Activated B cell treated with CpG ODN at 0.5 μM for 24 hours (primary cell): ENCODE measurements at regions not wholly inside any gene's neighbourhood (a gene's known extent, or its start where the extent isn't known, plus 50 kb on each side); places are given as distances from the start of the nearest gene placed in this dataset.

ENCODE experiments used
- ATAC-seq: fragments of 200-7000 bp; cut with Tn5 transposase; one replicate; pipeline ENCODE4 v1.10.0; 2021; ENCODE audit warnings: low read depth, mild to moderate bottlenecking, moderate library complexity
- CTCF ChIA-PET: fragments of 350-600 bp; sonication (Branson Sonifier 250); formaldehyde crosslinking; loops from one replicate; lab custom pipeline; 2021; ENCODE audit warnings: antibody characterized with exemption; lab: Charles Lee
- POLR2A ChIA-PET: fragments of 350-600 bp; sonication (Branson Sonifier 250); formaldehyde crosslinking; loops from one replicate; lab custom pipeline; 2021; ENCODE audit warnings: antibody characterized with exemption; lab: Charles Lee
- DNase-seq: peaks from one replicate; pipeline ENCODE4 v3.0.0; 2022
- H3K27ac Mint-ChIP-seq: one replicate; pipeline ENCODE4 v1.8.0; 2020; ENCODE audit warnings: mixed read lengths
- H3K27me3 Mint-ChIP-seq: one replicate; pipeline ENCODE4 v1.8.0; 2021; ENCODE audit warnings: mixed read lengths
- H3K36me3 Mint-ChIP-seq: one replicate; pipeline ENCODE4 v1.8.0; 2021; ENCODE audit warnings: low read depth, mixed read lengths
- H3K4me1 Mint-ChIP-seq: one replicate; pipeline ENCODE4 v1.8.0; 2021; ENCODE audit warnings: mixed read lengths
- H3K4me3 Mint-ChIP-seq: one replicate; pipeline ENCODE4 v1.8.0; 2020; ENCODE audit warnings: mild to moderate bottlenecking, mixed read lengths
- H3K9me3 Mint-ChIP-seq: one replicate; pipeline ENCODE4 v1.8.0; 2020; ENCODE audit warnings: mixed read lengths
- intact Hi-C: fragments of 100-400 bp; cut with micrococcal nuclease; formaldehyde crosslinking; loops from one replicate; pipeline ENCODE4 v1.15.1; 2024
- TF ChIP-seq, protein P1 (sequence below): fragments of 200-600 bp; IDR thresholded peaks from one replicate; pipeline ENCODE4 v1.8.0; 2022; ENCODE audit warnings: antibody characterized with exemption, mild to moderate bottlenecking

DNA sequence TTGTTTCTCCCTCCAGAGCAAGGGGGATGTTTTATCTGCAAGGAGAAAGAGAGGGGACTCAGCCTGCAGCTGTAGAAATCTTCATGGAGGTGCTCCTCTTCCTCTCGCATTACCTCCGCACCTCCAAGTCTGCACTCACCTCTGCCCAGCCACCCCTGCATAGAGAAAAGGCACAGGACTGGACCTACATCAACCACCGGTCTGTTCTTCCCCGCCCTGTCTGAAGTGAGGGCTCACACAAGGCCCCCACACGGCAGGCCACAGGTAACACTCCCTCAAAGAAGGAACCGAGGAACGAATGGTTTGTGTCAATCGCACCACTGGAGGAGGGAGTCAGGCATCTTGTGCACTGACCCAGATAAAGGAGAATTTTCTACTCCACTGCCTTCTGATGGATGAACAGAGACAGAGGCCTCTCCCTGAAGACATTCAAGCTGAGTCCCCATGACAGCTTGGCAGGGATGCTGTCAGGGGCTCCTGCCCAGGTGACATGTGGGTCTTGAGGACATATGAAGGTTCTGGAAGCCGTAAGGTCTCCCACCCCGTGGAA is 260.3 kb downstream of the XXYLT1 start:
- peaks cover 35% of the 10 kb centered on the region for H3K4me1 Mint-ChIP-seq
- H3K9me3 Mint-ChIP-seq, result no peaks in the 10 kb centered on the region
- intact Hi-C loops, result no loop called here

DNA sequence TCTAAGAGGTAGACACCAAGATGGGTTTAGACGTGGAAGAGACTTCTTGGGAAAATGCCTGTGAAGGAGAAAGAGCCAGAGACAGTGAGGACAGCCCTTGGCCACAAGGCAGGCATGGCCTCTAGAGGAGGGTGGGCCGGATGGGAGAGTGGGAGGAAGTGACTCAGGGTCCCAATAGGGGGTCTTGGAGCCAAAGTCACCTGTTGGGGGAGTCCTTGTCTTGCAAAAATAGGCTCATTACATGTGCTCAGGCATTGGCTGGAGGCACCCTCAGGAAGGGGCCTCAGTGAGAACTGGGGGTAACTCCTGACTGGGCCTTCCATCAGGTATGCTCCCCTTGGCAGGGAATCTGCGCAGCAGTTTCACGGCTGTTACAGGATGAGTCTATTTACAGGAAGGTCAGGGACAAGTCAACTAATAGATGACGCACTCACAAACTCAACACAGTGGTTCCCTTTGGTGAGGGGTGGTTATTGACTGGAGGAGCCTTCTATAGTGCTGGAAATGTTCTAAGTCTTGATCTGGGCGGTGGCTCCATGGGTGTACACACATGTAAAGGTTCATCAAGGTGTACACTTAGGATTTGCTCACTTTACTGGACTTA is 259.6 kb downstream of the XXYLT1 start:
- H3K27ac Mint-ChIP-seq, result no peak overlapping the region
- POLR2A ChIA-PET, result no interaction called here

More for the DNA sequence above, 260.3 kb downstream of the XXYLT1 start:
- ChIA-PET POLR2A (no interaction called here), CTCF (no interaction called here)
- no peak overlapping the region for H3K27ac Mint-ChIP-seq
- ATAC-seq (no peak), DNase-seq (no peak)
- no peaks in the 10 kb centered on the region for H3K36me3 Mint-ChIP-seq
- TF ChIP-seq, protein P1, sequence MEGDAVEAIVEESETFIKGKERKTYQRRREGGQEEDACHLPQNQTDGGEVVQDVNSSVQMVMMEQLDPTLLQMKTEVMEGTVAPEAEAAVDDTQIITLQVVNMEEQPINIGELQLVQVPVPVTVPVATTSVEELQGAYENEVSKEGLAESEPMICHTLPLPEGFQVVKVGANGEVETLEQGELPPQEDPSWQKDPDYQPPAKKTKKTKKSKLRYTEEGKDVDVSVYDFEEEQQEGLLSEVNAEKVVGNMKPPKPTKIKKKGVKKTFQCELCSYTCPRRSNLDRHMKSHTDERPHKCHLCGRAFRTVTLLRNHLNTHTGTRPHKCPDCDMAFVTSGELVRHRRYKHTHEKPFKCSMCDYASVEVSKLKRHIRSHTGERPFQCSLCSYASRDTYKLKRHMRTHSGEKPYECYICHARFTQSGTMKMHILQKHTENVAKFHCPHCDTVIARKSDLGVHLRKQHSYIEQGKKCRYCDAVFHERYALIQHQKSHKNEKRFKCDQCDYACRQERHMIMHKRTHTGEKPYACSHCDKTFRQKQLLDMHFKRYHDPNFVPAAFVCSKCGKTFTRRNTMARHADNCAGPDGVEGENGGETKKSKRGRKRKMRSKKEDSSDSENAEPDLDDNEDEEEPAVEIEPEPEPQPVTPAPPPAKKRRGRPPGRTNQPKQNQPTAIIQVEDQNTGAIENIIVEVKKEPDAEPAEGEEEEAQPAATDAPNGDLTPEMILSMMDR, result no peak
- no peak overlapping the region for H3K4me3 Mint-ChIP-seq
- no peaks in the 10 kb centered on the region for H3K27me3 Mint-ChIP-seq

DNA sequence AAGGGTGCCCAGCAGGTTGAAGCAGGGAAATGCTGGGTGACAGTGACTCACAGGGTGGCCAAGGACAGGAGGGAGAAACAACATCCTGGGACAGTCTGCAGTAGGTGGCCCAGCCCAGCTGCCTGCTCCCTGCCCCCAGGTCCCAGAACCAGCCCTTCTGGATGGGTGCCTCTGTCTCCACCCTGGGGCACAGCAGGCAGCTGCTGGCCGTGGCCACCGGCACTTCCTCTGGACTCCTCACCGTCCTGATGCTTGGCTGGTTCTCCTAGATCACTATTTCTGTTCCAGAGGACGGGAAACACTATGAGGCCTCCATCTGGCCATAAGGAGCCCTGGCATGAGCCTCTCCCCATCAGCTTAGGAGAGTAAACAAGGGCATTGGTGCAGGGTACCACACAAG is 258.9 kb downstream of the XXYLT1 start:
- Mint-ChIP-seq H3K27me3 (peaks cover 2% of the 10 kb centered on the region), H3K4me1 (peaks cover 27% of the 10 kb centered on the region), H3K9me3 (no peaks in the 10 kb centered on the region), H3K4me3 (no peak overlapping the region), H3K27ac (no peak overlapping the region), H3K36me3 (no peaks in the 10 kb centered on the region)
- CTCF ChIA-PET, result interaction anchor here (0.7 kb wide), 1 partner anchor 328 kb away, joined by 3 read pairs; no protein-coding TSS in a partner anchor
- TF ChIP-seq, protein P1, result no peak
- ATAC-seq, result no peak
- POLR2A ChIA-PET, result no interaction called here
- DNase-seq, result no peak
- intact Hi-C loops, result no loop called here

More for the DNA sequence above, 259.6 kb downstream of the XXYLT1 start:
- ATAC-seq, result no peak
- H3K36me3 Mint-ChIP-seq, result no peaks in the 10 kb centered on the region
- TF ChIP-seq, protein P1, result no peak
- no peak overlapping the region for H3K4me3 Mint-ChIP-seq
- H3K4me1 Mint-ChIP-seq, result peaks cover 35% of the 10 kb centered on the region
- H3K27me3 Mint-ChIP-seq, result peaks cover 2% of the 10 kb centered on the region
- DNase-seq, result no peak
- intact Hi-C loops, result no loop called here
- no peaks in the 10 kb centered on the region for H3K9me3 Mint-ChIP-seq
- CTCF ChIA-PET, result interaction anchor here (0.7 kb wide), 1 partner anchor 328 kb away, joined by 3 read pairs; no protein-coding TSS in a partner anchor

DNA sequence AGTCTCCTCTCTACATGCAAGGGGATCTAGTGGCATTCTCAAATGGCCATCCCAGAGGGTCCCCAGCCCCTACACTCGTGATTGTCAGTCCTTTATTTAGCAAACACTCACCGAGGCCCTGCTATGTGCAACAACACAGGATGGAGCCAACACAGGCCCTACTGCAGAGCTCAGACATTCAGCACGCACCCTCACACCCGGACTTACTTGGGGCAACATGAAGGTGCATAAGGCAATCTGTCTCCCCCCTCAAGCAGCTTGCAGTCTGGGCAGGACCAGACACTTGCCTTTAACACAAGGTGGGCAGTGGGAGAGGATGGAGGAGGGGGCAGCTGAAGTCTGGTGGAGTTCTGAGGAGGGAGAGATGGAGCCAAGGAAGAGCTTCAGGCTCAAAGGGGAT is 258.4 kb downstream of the XXYLT1 start:
- CTCF ChIA-PET, result no interaction called here
- Mint-ChIP-seq H3K9me3 (no peaks in the 10 kb centered on the region), H3K27ac (no peak overlapping the region), H3K27me3 (peaks cover 2% of the 10 kb centered on the region), H3K4me3 (no peak overlapping the region), H3K36me3 (no peaks in the 10 kb centered on the region), H3K4me1 (peaks cover 22% of the 10 kb centered on the region)
- no peak for ATAC-seq
- POLR2A ChIA-PET, result no interaction called here
- no peak for DNase-seq
- intact Hi-C loops, result no loop called here
- TF ChIP-seq, protein P1, result no peak

DNA sequence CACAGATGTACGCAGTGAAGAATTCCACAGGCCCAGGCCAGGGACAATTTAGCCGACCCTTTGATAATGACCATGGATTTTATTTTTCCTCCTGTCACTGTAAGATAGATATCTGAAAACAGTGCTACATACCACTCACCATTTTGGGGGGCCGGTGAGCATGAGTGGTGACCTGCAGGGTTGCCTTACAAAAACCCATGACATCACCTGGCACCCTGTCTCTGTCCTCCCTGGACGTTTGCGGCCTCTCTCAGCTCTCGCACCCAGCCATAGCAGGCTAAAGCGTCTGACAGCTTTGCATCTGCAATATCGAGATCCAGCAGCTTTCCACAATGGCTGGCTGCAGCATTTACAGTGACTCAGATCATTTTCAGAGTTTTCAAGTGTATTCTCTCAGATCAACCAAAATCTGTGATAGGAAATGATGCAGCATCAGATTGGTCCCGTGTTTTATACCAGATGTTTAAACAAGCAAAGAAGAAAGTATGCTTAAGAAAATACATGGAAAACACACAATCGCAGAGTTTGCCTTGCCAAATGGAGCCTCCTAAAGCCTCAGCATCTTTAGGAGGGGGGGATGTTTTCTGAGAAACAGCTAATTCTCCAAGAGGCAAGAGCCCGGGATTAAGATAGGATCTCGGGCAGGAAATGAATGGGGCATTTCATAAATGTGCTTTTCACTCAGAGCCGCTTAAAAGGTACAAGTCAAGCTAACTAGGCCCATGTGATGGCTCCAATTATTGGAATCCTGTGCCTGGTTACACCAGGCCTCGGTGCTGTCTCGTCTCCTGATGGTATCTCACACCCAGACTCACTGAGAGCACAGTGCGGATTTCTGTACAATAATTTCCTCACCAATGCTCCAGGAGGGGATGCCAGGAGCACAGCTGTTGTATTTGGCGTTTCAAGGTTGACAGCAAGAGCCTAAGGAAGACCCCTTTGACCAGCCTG is 257.3 kb downstream of the XXYLT1 start:
- Mint-ChIP-seq H3K27me3 (peaks cover 6% of the 10 kb centered on the region), H3K27ac (no peak overlapping the region), H3K9me3 (no peaks in the 10 kb centered on the region), H3K4me1 (peaks cover 15% of the 10 kb centered on the region), H3K4me3 (no peak overlapping the region), H3K36me3 (no peaks in the 10 kb centered on the region)
- intact Hi-C loops, result no loop called here
- ChIA-PET POLR2A (no interaction called here), CTCF (interaction anchor here (1.2 kb wide), 1 partner anchor 17 kb away, joined by 3 read pairs; no protein-coding TSS in a partner anchor)
- TF ChIP-seq, protein P1, result no peak
- DNase-seq (no peak), ATAC-seq (no peak)
